Body of pancreas (tissue), 4 donors: ENCODE measurements at regions not wholly inside any gene's neighbourhood (a gene's known extent, or its start where the extent isn't known, plus 50 kb on each side); places are given as distances from the start of the nearest gene placed in this dataset.

Experiments
- ATAC-seq: fragments of 150-250 bp; one replicate; pipeline ENCODE4 v1.9.1; 2016
- DNase-seq, 4 donors: peaks; one replicate each; pipeline ENCODE4 v3.0.0-alpha.2; 2019
- H3K27ac ChIP-seq, 4 donors: fragments of 200-600 bp; sonication (generic); 1 replicate in 3 of 4; 2 replicates in 1 of 4; pipeline versions ENCODE4 v1.5.1 to v1.6.1; 2016 to 2019; ENCODE audit warnings: mild to moderate bottlenecking in 1 of 4, mixed read lengths in 1 of 4, moderate library complexity in 1 of 4
- H3K27me3 ChIP-seq, 2 donors: fragments of 200-600 bp; sonication (generic); one replicate each; pipeline ENCODE4 v1.6.0; 2016; ENCODE audit warnings: mild to moderate bottlenecking in 1 of 2
- H3K36me3 ChIP-seq, 2 donors: fragments of 200-600 bp; sonication (generic); replicated peaks in 1 of 2; 2 replicates each; pipeline ENCODE4 v1.5.1; 2016; ENCODE audit warnings: low read depth in 2 of 2; ENCODE audit not compliant: insufficient read depth in 1 of 2
- H3K4me1 ChIP-seq: fragments of 200-600 bp; sonication (generic); one replicate; pipeline ENCODE4 v1.6.0; 2016
- H3K4me3 ChIP-seq, 2 donors: fragments of 200-600 bp; sonication (generic); 1 replicate in 1 of 2; 2 replicates in 1 of 2; pipeline ENCODE4 v1.5.1; 2016 to 2019
- H3K9me3 ChIP-seq, 3 donors: fragments of 200-600 bp; sonication (generic); 1 replicate in 2 of 3; 2 replicates in 1 of 3; pipeline ENCODE4 v1.5.1; 2016
- POLR2A ChIP-seq, 3 donors: fragments of 450-650 bp; IDR thresholded peaks; one replicate each; pipeline ENCODE4 v1.6.1; 2016; ENCODE audit warnings: antibody characterized with exemption in 3 of 3, mild to moderate bottlenecking in 2 of 3
- WGBS, 2 donors: methylation state at CpG; one replicate each; pipeline ENCODE4 v1.1.5; 2017; 5-methylcytosine and 5-hydroxymethylcytosine counted together
- intact Hi-C: fragments of 100-400 bp; cut with DNase I; formaldehyde crosslinking; loops from one replicate; pipeline ENCODE4 v1.15.1; 2023
- TF ChIP-seq, protein P1 (sequence below), 7 experiments: fragments of 450-650 bp in 4 of 7; fragments of 200-600 bp in 3 of 7; sonication (generic) in 3 of 7; IDR thresholded peaks; one replicate each; pipeline ENCODE4 v1.5.1; 2016 to 2019; ENCODE audit warnings: antibody characterized with exemption in 7 of 7

DNA sequence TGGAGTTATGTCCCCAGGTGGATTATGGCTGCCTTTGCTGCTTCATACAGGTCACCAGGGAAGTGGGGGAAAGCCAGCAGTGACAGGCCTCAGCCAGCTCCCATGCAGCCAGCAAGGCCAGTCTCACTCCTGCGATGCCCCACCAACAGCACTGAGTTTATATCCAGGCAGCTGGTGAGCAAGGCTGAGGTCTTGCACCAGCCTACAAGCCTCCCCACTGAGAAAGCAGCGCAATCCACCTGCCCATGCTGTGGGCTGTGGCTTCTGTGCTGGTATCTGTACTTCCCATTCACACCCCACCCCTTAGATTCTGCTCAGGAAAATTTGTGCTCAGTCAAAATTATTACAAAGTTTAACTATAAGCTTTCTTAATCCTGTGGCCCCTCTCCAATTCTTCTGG is 153.5 kb downstream of the HHIP start:
- no peaks in the 10 kb centered on the region for H3K4me1 ChIP-seq
- no peaks in the 10 kb centered on the region for H3K9me3 ChIP-seq
- WGBS, 2 donors: 75 to 83% methylated on average over 1 to 2 of the region's 2 CpGs
- no peak overlapping the region for H3K4me3 ChIP-seq
- no peak for ATAC-seq
- H3K36me3 ChIP-seq: no peaks in the 10 kb centered on the region
- TF ChIP-seq, protein P1, sequence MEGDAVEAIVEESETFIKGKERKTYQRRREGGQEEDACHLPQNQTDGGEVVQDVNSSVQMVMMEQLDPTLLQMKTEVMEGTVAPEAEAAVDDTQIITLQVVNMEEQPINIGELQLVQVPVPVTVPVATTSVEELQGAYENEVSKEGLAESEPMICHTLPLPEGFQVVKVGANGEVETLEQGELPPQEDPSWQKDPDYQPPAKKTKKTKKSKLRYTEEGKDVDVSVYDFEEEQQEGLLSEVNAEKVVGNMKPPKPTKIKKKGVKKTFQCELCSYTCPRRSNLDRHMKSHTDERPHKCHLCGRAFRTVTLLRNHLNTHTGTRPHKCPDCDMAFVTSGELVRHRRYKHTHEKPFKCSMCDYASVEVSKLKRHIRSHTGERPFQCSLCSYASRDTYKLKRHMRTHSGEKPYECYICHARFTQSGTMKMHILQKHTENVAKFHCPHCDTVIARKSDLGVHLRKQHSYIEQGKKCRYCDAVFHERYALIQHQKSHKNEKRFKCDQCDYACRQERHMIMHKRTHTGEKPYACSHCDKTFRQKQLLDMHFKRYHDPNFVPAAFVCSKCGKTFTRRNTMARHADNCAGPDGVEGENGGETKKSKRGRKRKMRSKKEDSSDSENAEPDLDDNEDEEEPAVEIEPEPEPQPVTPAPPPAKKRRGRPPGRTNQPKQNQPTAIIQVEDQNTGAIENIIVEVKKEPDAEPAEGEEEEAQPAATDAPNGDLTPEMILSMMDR (IDR thresholded peaks at IDR 0.05): no peak
- TF ChIP-seq POLR2A (IDR thresholded peaks at IDR 0.05): no peak
- no peak for DNase-seq
- H3K27ac ChIP-seq: no peak overlapping the region
- H3K27me3 ChIP-seq: no peaks in the 10 kb centered on the region
- intact Hi-C loops: no loop called here

DNA sequence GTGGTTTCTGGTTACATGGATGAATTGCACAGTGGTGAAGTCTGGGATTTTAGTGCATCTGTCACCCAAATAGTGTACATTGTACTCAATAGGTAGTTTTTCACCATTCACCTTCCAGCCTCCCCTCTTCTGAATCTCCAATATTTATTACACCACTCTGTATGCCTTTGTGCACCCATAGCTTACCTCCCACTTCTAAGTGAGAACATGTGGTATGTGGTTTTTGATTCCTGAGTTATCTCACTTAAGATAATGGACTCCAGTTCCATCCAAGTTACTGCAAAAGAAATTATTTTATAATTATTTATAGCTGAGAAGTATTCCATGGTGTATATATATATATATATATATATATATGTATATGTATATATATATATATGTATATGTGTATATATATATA is 155.8 kb downstream of the HHIP start:
- H3K27me3 ChIP-seq: no peaks in the 10 kb centered on the region
- no peaks in the 10 kb centered on the region for H3K36me3 ChIP-seq
- H3K27ac ChIP-seq: no peak overlapping the region
- H3K4me1 ChIP-seq: no peaks in the 10 kb centered on the region
- intact Hi-C loops: no loop called here
- H3K9me3 ChIP-seq: no peaks in the 10 kb centered on the region
- H3K4me3 ChIP-seq: no peak overlapping the region
- TF ChIP-seq POLR2A (IDR thresholded peaks at IDR 0.05): no peak
- TF ChIP-seq, protein P1 (IDR thresholded peaks at IDR 0.05): no peak
- no peak for DNase-seq
- ATAC-seq: no peak

DNA sequence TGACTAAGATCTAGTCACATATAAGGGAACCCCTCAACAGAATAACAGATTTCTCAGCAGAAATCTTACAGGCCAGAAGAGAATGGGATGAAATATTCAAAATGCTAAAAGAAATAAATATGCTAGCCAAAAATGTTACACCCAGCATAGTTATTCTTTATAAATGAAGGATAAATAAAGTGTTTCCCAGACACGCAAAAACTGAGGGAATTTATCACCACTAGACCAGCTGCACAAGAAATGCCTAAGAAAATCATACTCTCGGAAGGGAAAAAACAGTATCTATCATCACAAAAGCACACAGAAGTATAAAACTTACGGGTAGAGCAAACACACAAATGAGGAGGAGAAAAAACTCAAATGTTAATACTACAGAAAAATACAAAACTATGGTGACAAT is 162.1 kb downstream of the HHIP start:
- H3K36me3 ChIP-seq: no peaks in the 10 kb centered on the region
- ATAC-seq (no peak), DNase-seq (no peak)
- WGBS, 2 donors: 73 to 76% methylated on average over 3 of the region's 3 CpGs
- no peak for TF ChIP-seq POLR2A (IDR thresholded peaks at IDR 0.05)
- TF ChIP-seq, protein P1 (IDR thresholded peaks at IDR 0.05): no peak
- H3K4me1 ChIP-seq: no peaks in the 10 kb centered on the region
- no peak overlapping the region for H3K27ac ChIP-seq
- intact Hi-C loops: no loop called here
- no peak overlapping the region for H3K4me3 ChIP-seq
- H3K27me3 ChIP-seq: no peaks in the 10 kb centered on the region
- peaks cover 0 to 9% (median 0%) of the 10 kb centered on the region in 3 donors for H3K9me3 ChIP-seq

DNA sequence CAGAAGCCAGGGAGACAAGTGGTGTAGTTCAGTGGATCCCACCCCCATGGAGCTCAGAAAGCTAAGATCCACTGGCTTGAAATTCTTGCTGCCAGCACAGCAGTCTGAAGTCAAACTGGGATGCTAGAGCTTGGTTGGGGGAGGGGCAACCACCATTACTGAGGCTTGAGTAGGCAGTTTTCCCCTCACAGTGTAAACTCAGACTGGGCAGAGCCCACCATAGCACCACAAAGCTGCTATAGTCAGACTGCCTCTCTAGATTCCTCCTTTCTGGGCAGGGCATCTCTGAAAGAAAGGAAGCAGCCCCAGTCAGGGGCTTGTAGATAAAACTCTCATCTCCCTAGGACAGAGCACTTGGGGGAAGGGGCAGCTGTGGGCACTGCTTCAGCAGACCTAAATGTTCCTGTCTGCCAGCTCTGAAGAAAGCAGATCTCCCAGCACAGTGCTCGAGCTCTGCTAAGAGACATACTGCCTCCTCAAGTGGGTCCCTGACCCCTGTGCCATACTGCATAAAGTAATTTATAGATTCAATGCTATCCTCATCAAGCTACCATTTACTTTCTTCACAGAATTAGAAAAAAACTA is 163.2 kb downstream of the HHIP start:
- Histone ChIP-seq H3K9me3 (peaks cover 0 to 9% (median 0%) of the 10 kb centered on the region in 3 donors), H3K4me1 (no peaks in the 10 kb centered on the region), H3K27ac (no peak overlapping the region), H3K4me3 (no peak overlapping the region), H3K27me3 (no peaks in the 10 kb centered on the region), H3K36me3 (no peaks in the 10 kb centered on the region)
- TF ChIP-seq, protein P1 (IDR thresholded peaks at IDR 0.05): no peak
- no peak for TF ChIP-seq POLR2A (IDR thresholded peaks at IDR 0.05)
- intact Hi-C loops: no loop called here
- ATAC-seq (no peak), DNase-seq (no peak)
- 83 to 88% methylated on average over 1 of the region's 1 CpG for WGBS, 2 donors

DNA sequence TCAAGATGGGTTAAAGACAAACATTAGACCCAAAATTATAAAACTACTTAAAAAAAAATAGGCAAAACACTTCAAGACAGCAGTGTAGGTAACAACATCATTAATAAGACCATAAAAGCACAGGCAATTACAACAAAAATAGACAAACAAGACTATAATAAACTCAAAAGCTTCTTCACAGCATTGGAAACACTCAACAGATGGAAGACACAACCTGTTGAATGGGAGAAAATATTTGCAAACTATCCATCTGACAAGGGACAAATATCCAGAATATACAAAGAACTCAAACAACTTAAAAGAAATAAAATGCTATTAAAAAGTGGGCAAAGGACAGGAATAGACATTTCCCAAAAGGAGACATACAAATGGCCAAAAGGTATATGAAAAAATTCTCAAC is 170.7 kb downstream of the HHIP start:
- ATAC-seq (no peak), DNase-seq (no peak)
- intact Hi-C loops: loop anchor here (10.0 kb wide), 1 partner anchor 188 kb away; no protein-coding TSS in a partner anchor
- Histone ChIP-seq H3K36me3 (no peaks in the 10 kb centered on the region), H3K4me1 (no peaks in the 10 kb centered on the region), H3K27ac (no peak overlapping the region), H3K4me3 (no peak overlapping the region), H3K9me3 (no peaks in the 10 kb centered on the region), H3K27me3 (no peaks in the 10 kb centered on the region)
- TF ChIP-seq, protein P1 (IDR thresholded peaks at IDR 0.05): no peak
- TF ChIP-seq POLR2A (IDR thresholded peaks at IDR 0.05): no peak
